ENCODE measurements at regions not wholly inside any gene's neighbourhood (a gene's known extent, or its start where the extent isn't known, plus 50 kb on each side); places are given as distances from the start of the nearest gene placed in this dataset.
"Not testable (repeated sequence)": the region's sequence is repeated elsewhere in the genome, so short reads cannot be mapped to it uniquely, and the experiment has no call there.

DNA sequence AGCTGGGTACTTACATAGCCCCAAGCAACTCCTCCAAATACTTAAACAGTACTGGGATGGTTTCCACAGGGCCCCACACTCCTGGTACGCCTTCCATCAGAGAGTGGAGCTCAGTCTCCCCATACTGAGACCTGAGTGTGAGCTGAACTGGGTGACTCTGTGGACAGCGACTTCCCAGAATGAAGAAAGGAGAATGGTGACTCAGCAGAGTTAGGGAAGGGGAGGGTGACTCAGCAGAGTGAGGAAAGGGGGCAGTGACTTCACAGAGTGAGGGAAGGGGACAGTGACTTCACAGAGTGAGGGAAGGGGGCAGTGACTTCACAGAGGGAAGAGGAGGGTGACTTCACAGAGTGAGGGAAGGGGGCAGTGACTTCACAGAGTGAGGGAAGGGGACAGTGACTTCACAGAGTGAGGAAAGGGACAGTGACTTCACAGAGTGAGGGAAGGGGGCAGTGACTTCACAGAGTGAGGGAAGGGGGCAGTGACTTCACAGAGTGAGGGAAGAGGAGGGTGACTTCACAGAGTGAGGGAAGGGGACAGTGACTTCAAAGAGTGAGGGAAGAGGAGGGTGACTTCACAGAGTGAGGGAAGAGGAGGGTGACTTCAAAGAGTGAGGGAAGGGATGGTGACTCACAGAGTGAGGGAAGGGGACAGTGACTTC lies 141.3 kb upstream of the PITRM1 start:
- not testable (repeated sequence) for DNase-seq (ENCODE audit: low read depth in 2 of 2)

DNA sequence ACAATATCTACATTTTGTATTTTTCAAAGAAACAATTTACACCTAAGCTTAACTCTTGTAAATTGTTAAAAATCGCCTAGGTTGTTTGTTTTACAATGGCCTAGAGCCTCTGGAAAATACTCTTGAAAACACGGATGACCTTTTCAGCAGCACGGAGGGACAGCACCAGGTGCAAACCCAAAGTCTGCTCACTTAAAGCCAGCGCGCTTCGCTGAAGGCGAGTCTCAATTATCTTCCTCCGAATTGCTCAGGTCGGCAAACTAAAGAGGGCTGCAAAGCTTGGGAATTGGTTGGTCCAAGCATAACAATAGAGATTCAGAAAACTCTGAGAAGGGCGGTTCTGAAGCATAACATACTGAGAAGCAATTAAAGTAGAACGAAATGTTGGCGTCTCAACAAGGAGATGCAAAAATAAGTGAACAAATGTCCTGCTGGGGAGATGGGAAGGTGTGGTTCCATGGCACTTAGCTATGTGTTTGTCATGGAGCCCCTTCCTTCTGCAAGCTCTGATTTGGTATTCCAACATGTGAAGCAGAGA lies 139.9 kb upstream of the PITRM1 start:
- no peak for DNase-seq (ENCODE audit: low read depth in 2 of 2)

DNA sequence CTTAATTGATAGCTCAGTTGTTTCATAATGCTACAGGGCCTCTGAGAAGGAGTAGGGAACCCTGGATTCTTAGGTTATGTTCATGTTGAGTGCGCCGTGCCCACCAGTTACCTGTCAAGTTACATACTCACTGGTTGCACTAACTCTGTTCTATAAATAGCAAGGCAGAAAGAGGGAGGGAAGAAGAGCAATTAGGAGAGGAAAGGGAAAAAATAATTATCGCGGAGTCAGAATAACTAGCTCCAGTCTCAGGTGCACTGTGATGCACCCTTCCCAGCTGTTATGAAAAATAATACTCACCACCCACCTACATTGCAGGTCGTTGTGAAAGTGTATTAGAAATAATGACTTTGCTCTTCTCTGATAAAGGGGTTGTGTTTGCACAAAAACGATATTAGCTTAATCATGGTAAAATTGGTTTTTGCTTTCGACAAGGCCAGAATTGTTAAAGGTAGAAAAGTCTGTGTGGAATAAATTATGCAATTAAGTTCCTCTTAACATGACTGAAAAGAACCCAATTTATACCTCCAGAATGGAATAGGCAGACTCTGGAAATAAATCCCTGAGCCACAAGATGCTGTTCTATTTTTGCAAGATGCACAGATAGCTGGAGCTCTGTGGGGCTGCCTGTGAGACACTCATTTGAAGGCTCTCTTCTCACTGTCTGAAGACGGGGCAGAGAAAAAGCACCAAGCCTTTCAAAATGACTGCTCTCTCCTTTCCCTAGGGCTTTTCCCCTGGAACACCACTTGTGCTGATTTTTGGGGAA lies 137.6 kb upstream of the PITRM1 start:
- DNase-seq (ENCODE audit: low read depth in 2 of 2): no peak

DNA sequence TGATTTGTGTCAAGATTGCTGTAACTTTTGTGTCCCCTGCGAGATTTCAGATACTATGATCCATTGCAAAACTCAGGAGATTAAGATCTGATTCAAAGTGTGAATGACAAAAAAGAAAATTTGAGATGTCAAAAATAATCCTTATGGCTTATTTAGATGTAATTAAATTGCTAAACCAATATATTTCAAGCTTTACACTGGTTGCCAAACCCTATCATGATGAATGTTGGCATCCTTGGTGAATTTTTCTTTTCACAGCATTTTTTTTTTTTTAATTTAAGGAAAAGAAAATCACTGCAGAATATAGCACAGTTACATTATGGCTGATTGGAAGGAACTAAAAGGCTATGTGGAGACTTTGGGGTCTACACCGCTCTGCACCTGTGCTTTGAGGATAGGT lies 133.5 kb upstream of the PITRM1 start:
- no peak for DNase-seq (ENCODE audit: low read depth in 2 of 2)

DNA sequence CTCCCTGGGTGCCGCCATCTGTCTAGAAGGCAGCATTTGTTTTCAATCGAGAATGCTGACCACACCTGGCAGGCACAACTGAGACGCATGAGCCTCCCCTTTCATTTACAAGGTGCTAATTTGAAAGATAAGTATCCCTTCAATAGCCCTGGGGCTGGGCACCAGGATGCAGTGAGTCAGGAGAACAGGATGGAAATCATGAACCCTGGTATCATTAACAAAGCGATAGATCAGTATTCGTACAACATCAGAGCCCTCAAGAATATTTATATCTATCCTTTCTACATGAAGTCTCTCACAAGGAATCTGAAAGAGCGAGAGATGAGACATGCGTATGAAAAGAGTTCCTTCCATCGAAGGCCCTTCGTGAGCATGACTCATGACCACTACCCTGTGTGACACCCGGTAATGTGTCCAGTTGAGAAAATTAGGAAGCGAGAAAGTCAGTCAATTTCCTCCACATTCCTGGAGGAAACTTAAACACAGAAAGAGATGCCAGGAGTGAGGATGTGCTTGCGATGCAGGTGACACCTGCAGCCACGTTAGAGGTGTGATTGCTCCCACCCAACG lies 123.1 kb upstream of the PITRM1 start:
- DNase-seq (ENCODE audit: low read depth in 2 of 2): no peak

DNA sequence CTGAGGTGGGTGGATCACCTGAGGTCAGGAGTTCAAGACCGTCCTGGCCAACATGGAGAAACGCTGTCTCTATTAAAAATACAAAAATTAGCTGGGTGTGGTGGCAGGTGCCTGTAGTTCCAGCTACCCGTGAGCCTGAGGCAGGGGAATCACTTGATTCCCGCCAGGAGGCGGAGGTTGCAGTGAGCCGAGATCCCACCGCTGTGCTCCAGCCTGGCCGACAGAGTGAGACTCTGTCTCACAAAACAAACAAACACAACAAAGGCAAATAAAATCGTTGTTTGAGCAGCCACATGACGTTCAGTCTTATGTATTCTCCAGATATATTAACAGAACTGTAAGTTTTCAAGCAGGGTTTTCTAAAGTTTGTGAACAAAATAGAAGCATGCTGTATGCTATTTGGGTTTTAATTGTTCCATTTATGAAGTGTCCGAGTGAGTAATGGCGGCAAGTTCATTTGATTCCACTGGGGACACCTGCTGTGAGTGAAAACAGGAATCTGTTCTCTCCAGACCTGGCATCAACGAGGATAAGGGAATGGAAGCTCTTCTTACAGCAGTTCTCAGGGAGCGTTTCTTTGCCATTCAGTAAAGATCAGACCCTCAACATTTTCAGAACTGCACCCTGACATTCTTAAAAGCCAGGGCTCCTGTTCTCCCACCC lies 122.5 kb upstream of the PITRM1 start:
- no peak for DNase-seq (ENCODE audit: low read depth in 2 of 2)

DNA sequence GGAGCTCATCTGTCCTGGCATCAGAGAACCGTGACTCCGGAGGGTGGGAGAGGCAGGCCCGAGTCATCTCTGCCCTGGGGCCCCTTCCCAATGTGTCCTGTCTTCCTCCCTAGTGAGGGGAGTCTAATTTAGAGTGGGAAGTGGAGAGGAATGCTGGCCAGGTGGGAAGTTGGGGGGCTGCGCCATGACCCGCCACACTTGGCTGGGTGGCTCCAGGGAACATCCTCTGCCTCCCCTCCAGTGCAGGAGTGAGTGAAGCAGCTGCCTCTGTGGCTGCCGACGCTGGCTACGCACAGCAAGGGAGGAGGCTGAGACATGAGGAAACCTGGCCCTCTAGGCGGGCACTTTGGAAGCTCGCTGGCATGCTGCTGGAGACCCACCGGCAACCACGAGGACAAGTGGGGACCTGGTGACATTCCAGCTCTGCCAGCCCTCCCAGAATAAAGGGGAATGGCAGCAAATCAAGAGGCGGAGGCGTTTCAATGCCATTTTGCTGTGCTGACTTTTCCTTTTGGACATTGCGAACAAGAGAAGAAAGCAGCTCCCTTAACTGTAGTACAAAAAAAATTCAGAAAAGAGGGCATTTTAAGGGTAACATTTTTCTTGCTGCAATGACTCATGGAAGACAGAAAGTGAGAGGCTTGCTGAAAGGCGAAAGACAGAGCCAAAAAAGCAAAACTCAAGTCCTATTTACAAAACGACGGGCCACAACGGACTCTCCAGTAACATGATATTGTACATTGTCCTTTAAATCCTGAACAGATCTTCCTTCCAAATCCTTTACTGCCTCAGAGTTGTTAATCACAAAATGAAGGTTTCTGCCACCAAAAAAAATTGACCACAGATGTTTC lies 121.2 kb upstream of the PITRM1 start:
- no peak for DNase-seq (ENCODE audit: low read depth in 2 of 2)

DNA sequence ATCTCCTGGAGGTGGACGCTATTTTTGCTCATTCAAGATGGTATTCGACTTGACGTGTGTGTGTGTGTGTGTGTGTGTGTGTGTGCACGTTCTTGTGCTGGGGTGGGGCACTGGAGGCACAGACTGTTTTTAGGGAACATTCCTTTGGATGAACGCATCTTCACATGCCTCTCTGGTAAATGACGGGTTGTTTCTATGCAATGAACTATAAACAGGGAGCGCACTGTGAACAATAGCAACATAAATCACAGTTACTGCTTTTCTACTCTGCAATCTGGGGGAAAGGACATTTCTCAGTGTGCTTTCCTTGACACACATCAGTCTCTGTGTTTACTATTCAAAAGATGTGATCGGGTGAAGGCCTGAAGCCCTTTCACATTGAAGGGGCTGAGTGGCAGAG lies 120.1 kb upstream of the PITRM1 start:
- no peak for DNase-seq (ENCODE audit: low read depth in 2 of 2)

DNA sequence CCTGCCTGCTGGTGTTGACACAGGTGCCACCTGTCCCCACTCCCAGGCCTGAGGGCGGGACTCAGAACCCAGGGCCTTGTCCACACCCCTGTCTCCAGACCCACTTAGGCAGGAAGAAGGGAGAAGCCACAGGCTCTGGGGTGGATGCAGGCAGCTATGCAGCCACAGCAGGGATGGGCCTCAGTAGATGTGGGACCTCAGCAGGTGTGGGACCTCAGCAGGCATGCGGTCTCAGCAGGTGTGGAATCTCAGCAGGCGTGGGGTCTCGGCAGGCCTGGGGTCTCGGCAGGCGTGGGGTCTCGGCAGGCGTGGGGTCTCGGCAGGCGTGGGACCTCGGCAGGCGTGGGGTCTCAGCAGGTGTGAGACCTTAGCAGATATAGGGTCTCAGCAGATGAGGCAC lies 118.0 kb upstream of the PITRM1 start:
- no peak for DNase-seq (ENCODE audit: low read depth in 2 of 2)

DNA sequence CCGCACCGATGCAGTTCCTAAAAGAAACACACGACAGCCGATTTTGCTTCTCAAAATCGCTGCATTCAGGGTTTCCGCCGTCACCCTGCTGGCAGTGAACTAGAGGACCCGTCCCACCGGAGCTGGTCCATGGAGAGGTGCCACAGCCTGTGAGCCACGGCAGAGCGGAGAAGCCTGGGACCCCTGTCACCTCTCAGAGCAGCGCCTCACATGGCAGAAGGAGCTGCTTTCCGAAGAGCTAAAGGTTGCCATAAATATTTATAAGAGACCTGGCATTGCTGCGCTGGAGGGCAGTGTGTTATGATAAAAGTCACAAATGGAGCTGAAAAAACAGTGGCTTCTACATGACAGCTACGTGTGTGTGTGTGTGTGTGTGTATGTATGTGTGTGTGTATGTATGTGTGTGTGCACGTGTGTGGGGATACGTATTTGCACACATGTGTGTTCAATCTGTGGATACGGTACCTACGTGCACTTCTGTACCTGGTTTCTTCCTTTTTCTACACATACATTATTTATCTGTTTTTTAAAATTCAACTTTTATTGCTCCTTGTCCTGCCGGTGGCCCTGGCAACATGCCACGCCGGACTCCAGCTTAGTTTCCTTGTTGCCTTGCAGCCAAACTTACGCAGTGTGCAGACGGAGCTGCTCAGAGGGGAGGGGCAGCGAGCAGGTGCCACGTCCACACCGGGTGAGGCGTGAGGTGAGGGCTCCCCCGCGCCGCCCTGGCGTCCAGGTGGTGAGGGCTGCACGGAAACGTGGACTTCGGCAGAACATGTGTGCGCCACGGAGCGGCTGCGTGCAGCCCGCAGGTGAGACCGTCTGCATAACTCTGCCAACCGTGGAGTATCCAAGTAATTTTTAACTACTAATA lies 115.2 kb upstream of the PITRM1 start:
- DNase-seq (ENCODE audit: low read depth in 2 of 2): no peak

DNA sequence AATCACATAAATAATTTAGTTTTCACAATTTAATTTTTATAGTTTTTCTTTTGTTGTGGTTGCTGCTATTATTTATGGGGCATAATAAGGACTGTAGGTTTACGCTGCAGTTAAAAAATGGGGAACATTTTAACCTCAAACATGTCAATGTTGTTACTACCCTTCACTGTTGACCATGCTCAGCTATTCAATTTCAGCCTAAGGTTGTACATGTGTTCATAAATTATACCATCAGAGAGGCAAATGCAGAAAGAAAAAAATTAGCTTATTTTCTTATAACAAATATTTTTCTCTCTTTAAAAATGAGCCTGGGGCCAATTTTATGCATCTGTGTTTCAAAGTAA lies 110.1 kb upstream of the PITRM1 start:
- no peak for DNase-seq (ENCODE audit: low read depth in 2 of 2)

DNA sequence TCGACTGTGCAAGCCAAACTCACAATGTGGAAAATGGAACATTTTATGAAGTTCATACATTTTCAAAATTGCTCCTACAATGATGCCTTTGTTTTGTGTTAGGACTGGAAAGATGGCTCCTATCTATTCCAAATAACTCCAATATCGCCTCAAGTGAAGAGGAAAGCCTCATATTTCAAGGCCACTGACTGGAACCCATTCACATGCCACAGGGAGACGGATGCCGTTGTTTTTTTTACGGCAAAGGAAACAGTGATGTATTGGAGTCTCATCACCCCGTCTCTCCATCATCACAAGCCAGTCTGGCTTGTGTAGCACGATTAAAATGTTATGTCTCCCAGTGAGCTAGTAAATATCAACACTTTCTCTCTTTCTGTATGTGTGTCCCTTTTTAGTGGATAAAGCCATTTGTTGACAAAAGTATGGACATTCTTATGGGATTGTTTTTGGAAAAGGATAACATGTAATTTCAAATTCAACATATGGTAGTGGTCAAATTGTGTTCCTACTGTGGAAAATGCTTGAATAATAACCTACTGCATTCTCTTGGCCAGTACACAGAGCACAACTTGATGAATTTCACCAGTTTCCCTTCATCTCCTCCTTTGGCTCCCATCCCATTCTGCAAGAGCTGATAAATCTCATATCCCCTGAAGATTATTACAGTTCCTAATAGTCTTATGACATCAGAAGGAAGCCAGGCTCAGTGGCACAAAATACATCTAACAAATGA lies 109.5 kb upstream of the PITRM1 start:
- no peak for DNase-seq (ENCODE audit: low read depth in 2 of 2)

DNA sequence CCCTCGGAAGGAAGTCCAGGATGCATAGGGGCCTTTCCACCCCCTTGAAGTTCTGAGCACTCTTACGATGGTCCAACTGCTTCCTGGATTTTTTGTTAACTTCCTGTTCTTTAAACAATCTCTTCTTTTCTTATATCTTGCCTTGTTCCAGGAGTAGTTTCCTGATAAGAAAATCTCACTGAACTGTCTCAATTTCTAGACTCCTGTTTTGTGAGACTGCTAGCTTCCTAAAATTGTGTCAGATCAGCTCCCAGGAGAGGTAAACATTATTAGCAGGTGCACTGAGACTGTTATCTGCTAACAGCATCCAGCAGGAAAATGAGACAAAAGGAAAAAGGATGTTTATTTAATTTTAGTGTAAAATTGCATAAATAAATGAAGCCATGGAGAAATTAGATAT lies 106.2 kb upstream of the PITRM1 start:
- no peak for DNase-seq (ENCODE audit: low read depth in 2 of 2)

DNA sequence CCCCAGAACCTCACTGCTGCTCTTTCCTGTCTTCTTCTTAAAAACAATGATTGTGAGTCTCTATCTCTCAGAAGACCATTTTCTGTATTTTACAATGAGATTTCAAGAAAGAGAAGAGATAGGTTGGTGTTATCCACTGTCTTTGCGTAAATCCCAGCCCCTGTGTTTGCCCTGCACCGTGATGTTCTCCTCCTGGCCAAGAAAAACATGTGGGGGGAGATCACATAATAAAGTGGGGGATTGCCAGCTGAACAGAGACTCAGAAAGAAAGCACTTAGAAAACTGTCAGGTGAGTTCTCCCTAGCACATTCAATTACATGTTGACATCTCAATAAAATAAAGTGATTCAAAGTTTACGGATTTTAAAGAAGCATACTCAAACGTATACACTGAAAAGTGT lies 105.0 kb upstream of the PITRM1 start:
- no peak for DNase-seq (ENCODE audit: low read depth in 2 of 2)

DNA sequence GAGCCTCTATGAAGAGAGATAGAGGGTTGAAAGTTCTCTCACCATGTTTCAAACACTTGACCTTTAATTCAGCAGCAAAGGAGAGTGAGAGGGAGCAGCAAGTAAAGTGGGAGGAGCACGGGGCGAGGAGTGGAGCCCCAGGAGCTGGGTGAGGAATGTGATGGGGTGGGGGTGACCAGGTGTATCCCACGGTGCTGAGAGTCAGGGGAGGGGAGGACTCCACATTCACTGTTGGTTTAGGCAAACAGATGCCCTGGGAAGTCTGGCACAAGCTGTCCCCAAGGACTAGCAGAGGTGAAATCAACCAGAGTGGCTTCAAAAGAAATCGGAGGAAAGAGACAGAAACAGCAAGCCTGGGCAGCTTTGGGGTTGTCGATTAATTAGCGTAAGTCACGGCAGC lies 101.8 kb upstream of the PITRM1 start:
- no peak for DNase-seq (ENCODE audit: low read depth in 2 of 2)

DNA sequence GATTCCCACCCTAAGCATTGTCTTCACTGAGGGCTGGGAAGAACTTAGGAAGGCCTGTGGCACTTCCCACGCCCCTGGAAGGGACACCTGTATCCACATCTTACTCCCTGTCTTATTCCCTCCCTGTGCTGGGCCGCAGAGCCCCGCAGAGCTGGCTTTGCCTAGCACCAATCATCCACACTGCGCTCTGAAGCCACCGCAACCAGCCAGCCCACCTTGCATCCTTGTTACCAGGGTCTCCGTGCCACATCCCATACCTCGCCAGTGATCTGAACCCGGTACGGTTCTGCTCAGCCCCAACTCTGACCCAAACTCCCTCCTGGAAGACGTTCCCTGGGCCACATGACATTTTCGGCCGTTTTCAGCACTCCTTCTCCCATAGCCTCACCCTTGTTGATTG lies 101.4 kb upstream of the PITRM1 start:
- DNase-seq (ENCODE audit: low read depth in 2 of 2): no peak

DNA sequence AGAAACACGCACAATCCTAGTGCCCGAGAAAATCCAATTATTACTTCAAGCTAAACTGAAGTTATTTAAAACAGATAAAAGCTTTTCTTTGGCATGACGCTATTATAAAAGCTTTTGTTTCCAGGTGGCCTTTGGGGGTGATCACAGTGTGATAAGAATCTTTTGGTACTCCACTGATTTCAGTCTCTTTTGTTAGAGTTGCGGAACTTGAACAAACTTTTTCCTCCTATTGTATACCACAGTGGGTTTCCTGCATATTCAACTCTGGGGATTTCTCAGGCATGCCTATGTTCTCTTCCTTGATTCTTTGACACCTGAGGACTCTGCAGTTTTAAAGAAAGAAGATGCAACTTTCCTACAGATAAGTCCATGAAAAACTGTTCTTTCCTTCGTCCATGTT lies 99.7 kb upstream of the PITRM1 start:
- DNase-seq (ENCODE audit: low read depth in 2 of 2): no peak

DNA sequence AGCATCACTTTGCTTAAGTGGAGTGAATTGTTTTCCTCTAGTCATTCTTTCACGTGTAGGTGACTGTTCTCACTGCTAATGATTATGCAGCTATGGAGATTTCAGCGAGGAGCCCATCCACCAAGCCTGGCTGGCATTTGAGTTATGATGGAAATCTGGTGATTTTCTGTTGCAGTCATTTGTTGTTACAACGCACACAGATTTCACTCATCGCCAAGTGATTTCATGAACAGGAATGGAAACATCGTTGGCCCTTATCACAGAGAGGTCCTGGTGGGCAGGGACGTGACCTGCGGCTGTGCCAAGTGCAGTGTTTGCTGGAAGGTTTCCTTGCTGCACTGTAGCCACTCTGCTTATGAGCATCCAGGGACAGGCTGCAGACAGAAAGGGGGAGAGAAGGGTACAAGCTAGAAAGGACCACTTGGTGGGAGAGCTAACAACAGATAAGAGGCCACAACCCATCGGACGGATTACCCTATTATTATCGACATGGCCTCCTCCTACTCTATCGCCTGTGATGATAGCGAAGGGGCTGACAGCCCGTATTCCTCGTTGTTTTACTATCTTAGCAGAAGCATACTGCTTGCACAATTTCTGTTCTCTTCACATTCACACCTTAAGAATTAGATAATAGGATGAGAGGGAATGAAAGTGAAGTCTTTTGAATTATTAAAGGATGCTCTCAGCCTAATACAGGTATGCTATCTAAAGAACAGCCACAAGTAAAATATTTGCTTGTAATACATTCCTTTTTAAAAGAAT lies 99.0 kb upstream of the PITRM1 start:
- no peak for DNase-seq (ENCODE audit: low read depth in 2 of 2)
